H9 (cell line): ENCODE measurements at regions not wholly inside any gene's neighbourhood (a gene's known extent, or its start where the extent isn't known, plus 50 kb on each side); places are given as distances from the start of the nearest gene placed in this dataset.

Experiments
- DNase-seq: peaks from one replicate; pipeline ENCODE4 v3.0.0-alpha.2; 2017
- H2AFZ ChIP-seq: one replicate; pipeline ENCODE4 v1.6.1; 2013; ENCODE audit warnings: mild to moderate bottlenecking, low read length, control low read depth, moderate library complexity
- H2AK5ac ChIP-seq: 2 replicates; pipeline ENCODE4 v1.6.1; 2013; ENCODE audit warnings: low read length, control low read depth, mixed read lengths; ENCODE audit not compliant: insufficient read length
- H2BK120ac ChIP-seq: one replicate; pipeline ENCODE4 v1.6.1; 2013; ENCODE audit warnings: low read depth, mild to moderate bottlenecking, low read length, control low read depth, inconsistent platforms; ENCODE audit not compliant: poor library complexity, severe bottlenecking
- H2BK12ac ChIP-seq: 2 replicates; pipeline ENCODE4 v1.6.1; 2013; ENCODE audit warnings: low read length, control low read depth, mixed read lengths, low read depth; ENCODE audit not compliant: insufficient read length
- H2BK15ac ChIP-seq: 2 replicates; pipeline ENCODE4 v1.6.1; 2013; ENCODE audit warnings: low read depth, low read length, control low read depth
- H2BK20ac ChIP-seq: one replicate; pipeline ENCODE4 v1.6.1; 2013; ENCODE audit warnings: low read depth, mild to moderate bottlenecking, low read length, control low read depth, inconsistent platforms; ENCODE audit not compliant: poor library complexity, severe bottlenecking
- H2BK5ac ChIP-seq: 2 replicates; pipeline ENCODE4 v1.6.1; 2013; ENCODE audit warnings: low read length, control low read depth, mixed read lengths; ENCODE audit not compliant: insufficient read length
- H3K14ac ChIP-seq: 2 replicates; pipeline ENCODE4 v1.6.1; 2013; ENCODE audit warnings: low read length, control low read depth; ENCODE audit not compliant: insufficient read depth
- H3K18ac ChIP-seq: 2 replicates; pipeline ENCODE4 v1.6.1; 2013; ENCODE audit warnings: low read depth, mild to moderate bottlenecking, mixed read lengths, low read length, control low read depth; ENCODE audit not compliant: insufficient read length
- H3K23ac ChIP-seq: 2 replicates; pipeline ENCODE4 v1.6.1; 2013; ENCODE audit warnings: low read length, control low read depth, mixed read lengths, low read depth; ENCODE audit not compliant: insufficient read length
- H3K23me2 ChIP-seq: 2 replicates; pipeline ENCODE4 v1.6.1; 2013; ENCODE audit warnings: low read depth, mild to moderate bottlenecking, mixed read lengths, low read length, control low read depth; ENCODE audit not compliant: insufficient read length, poor library complexity, severe bottlenecking
- H3K27ac ChIP-seq: 2 replicates; pipeline ENCODE4 v1.5.1; 2013; ENCODE audit warnings: low read length, control low read depth, mixed read lengths, low read depth; ENCODE audit not compliant: insufficient read length
- H3K27me3 ChIP-seq: 2 replicates; pipeline ENCODE4 v1.6.1; 2013; ENCODE audit warnings: low read length, control low read depth, inconsistent platforms; ENCODE audit not compliant: insufficient read depth
- H3K4ac ChIP-seq: 2 replicates; pipeline ENCODE4 v1.6.1; 2013; ENCODE audit warnings: low read depth, mild to moderate bottlenecking, control low read depth, inconsistent platforms, low read length, moderate library complexity
- H3K4me1 ChIP-seq: 2 replicates; pipeline ENCODE4 v1.6.1; 2013; ENCODE audit warnings: low read length, control low read depth, inconsistent platforms; ENCODE audit not compliant: insufficient read depth
- H3K4me2 ChIP-seq: 2 replicates; pipeline ENCODE4 v1.6.1; 2013; ENCODE audit warnings: low read length, control low read depth, mixed read lengths; ENCODE audit not compliant: insufficient read length, insufficient read depth
- H3K56ac ChIP-seq: 2 replicates; pipeline ENCODE4 v1.6.1; 2013; ENCODE audit warnings: low read depth, mild to moderate bottlenecking, mixed read lengths, low read length, control low read depth; ENCODE audit not compliant: insufficient read length
- H3K79me1 ChIP-seq: 2 replicates; pipeline ENCODE4 v1.6.1; 2013; ENCODE audit warnings: low read depth, mild to moderate bottlenecking, moderate library complexity, low read length, control low read depth, inconsistent platforms; ENCODE audit not compliant: insufficient read depth, poor library complexity, severe bottlenecking
- H3K79me2 ChIP-seq: 2 replicates; pipeline ENCODE4 v1.6.1; 2013; ENCODE audit warnings: low read length, control low read depth, inconsistent platforms; ENCODE audit not compliant: insufficient read depth
- H3K9ac ChIP-seq: 2 replicates; pipeline ENCODE4 v1.6.1; 2013; ENCODE audit warnings: low read length, control low read depth, mixed read lengths; ENCODE audit not compliant: insufficient read length; ENCODE audit errors: extremely low read depth
- H3K9me3 ChIP-seq: one replicate; pipeline ENCODE4 v1.6.1; 2013; ENCODE audit warnings: low read depth, low read length, inconsistent platforms; ENCODE audit not compliant: control insufficient read depth
- H3T11ph ChIP-seq: one replicate; pipeline ENCODE4 v1.6.1; 2013; ENCODE audit warnings: mild to moderate bottlenecking, low read length, control low read depth, inconsistent platforms
- H4K20me1 ChIP-seq: one replicate; pipeline ENCODE4 v1.6.1; 2013; ENCODE audit not compliant: control insufficient read depth, insufficient read length, insufficient read depth
- H4K5ac ChIP-seq: 2 replicates; pipeline ENCODE4 v1.6.1; 2013; ENCODE audit warnings: low read depth, mild to moderate bottlenecking, mixed read lengths, low read length, control low read depth; ENCODE audit not compliant: insufficient read length
- H4K8ac ChIP-seq: replicated peaks from 2 replicates; pipeline ENCODE4 v1.6.1; 2013; ENCODE audit warnings: low read length, control low read depth, mixed read lengths, low read depth; ENCODE audit not compliant: insufficient read length
- H4K91ac ChIP-seq: 2 replicates; pipeline ENCODE4 v1.6.1; 2013; ENCODE audit warnings: low read depth, mild to moderate bottlenecking, moderate library complexity, mixed read lengths, low read length, control low read depth; ENCODE audit not compliant: insufficient read length
- H3K27ac Mint-ChIP-seq, 3 experiments: 2 replicates in 2 of 3; 3 replicates in 1 of 3; pipeline ENCODE4 v1.8.0; 2020 to 2021; ENCODE audit warnings: mixed read lengths in 3 of 3, mild to moderate bottlenecking in 1 of 3, moderate library complexity in 1 of 3
- H3K27me3 Mint-ChIP-seq: 2 replicates; pipeline ENCODE4 v1.8.0; 2021; ENCODE audit warnings: low read depth, mild to moderate bottlenecking, moderate library complexity, mixed read lengths
- H3K36me3 Mint-ChIP-seq, 3 experiments: 2 replicates in 2 of 3; 3 replicates in 1 of 3; pipeline ENCODE4 v1.8.0; 2020 to 2021; ENCODE audit warnings: low read depth in 3 of 3, mixed read lengths in 3 of 3; ENCODE audit not compliant: insufficient read depth in 1 of 3
- H3K4me1 Mint-ChIP-seq, 2 experiments: 2 replicates each; pipeline ENCODE4 v1.8.0; 2020; ENCODE audit warnings: mixed read lengths in 2 of 2
- H3K4me3 Mint-ChIP-seq, 2 experiments: 2 replicates in 1 of 2; 3 replicates in 1 of 2; pipeline ENCODE4 v1.8.0; 2020 to 2021; ENCODE audit warnings: mild to moderate bottlenecking in 2 of 2, mixed read lengths in 2 of 2, moderate library complexity in 1 of 2
- H3K9me3 Mint-ChIP-seq, 2 experiments: 2 replicates in 1 of 2; 3 replicates in 1 of 2; pipeline ENCODE4 v1.8.0; 2020; ENCODE audit warnings: mild to moderate bottlenecking in 2 of 2, mixed read lengths in 2 of 2, moderate library complexity in 1 of 2
- WGBS: extraction: QIAGEN DNeasy Blood & Tissue Kit; methylation state at CpG from one replicate; pipeline ENCODE4 v1.1.7; 2013; ENCODE audit warnings: missing lambda C conversion rate, low lambda C conversion rate, mixed read lengths; ENCODE audit not compliant: insufficient read length; ENCODE audit errors: extremely low coverage; 5-methylcytosine and 5-hydroxymethylcytosine counted together
- TF ChIP-seq, protein P1 (sequence below): fragments of 200-600 bp; sonication (generic); conservative IDR thresholded peaks from 3 replicates; pipeline ENCODE4 v1.8.0; 2021; ENCODE audit warnings: antibody characterized with exemption, mild to moderate bottlenecking

DNA sequence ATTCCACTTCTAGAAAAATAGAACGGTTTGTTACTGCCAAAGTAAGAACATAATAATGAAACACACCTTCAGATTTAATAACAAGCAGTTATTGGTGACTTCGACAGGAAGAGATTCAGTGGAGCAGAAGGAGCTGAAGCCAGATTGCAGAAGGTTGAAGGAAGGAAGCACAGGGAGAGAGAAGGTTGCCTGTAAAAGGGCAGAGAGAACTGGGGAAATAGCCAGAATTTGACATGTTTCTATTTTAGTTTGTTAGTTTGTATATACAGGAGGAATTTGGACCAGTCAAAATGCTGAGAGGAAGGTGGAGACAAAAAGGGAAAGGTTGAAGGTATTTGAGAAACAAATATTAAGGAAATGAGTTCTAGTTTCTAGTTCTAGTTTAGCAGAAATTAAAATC is 269.2 kb upstream of the ELAVL2 start:
- Histone ChIP-seq H3T11ph (no peak overlapping the region), H2BK120ac (no peak overlapping the region), H2AFZ (no peak overlapping the region), H3K79me2 (no peaks in the 10 kb centered on the region), H4K8ac (no peak overlapping the region), H2BK20ac (no peak overlapping the region), H3K4me1 (no peaks in the 10 kb centered on the region), H3K4me2 (no peak overlapping the region), H2BK5ac (no peak overlapping the region), H3K4ac (no peak overlapping the region), H3K27me3 (no peaks in the 10 kb centered on the region), H3K9ac (no peak overlapping the region), H3K23ac (no peak overlapping the region), H2AK5ac (no peak overlapping the region), H3K23me2 (no peaks in the 10 kb centered on the region), H3K27ac (no peak overlapping the region), H2BK12ac (no peak overlapping the region), H3K56ac (no peak overlapping the region), H3K14ac (no peak overlapping the region), H4K91ac (no peak overlapping the region), H3K79me1 (no peaks in the 10 kb centered on the region), H4K20me1 (no peaks in the 10 kb centered on the region), H4K5ac (no peak overlapping the region), H2BK15ac (no peak overlapping the region), H3K18ac (no peak overlapping the region), H3K9me3 (no peaks in the 10 kb centered on the region)
- Mint-ChIP-seq H3K36me3 (peaks cover 0 to 4% (median 2%) of the 10 kb centered on the region in 3 experiments; a peak in 3 of 7 replicates), H3K4me1 (no peaks in the 10 kb centered on the region), H3K9me3 (peaks cover 5% of the 10 kb centered on the region in 2 experiments), H3K27ac (no peak overlapping the region), H3K27me3 (no peaks in the 10 kb centered on the region), H3K4me3 (no peak overlapping the region; a peak in 1 of 5 replicates)
- no CpG with 5 or more reads among the region's 2 CpGs for WGBS
- TF ChIP-seq, protein P1, sequence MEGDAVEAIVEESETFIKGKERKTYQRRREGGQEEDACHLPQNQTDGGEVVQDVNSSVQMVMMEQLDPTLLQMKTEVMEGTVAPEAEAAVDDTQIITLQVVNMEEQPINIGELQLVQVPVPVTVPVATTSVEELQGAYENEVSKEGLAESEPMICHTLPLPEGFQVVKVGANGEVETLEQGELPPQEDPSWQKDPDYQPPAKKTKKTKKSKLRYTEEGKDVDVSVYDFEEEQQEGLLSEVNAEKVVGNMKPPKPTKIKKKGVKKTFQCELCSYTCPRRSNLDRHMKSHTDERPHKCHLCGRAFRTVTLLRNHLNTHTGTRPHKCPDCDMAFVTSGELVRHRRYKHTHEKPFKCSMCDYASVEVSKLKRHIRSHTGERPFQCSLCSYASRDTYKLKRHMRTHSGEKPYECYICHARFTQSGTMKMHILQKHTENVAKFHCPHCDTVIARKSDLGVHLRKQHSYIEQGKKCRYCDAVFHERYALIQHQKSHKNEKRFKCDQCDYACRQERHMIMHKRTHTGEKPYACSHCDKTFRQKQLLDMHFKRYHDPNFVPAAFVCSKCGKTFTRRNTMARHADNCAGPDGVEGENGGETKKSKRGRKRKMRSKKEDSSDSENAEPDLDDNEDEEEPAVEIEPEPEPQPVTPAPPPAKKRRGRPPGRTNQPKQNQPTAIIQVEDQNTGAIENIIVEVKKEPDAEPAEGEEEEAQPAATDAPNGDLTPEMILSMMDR: no peak
- no peak for DNase-seq
